ENCODE measurements at regions not wholly inside any gene's neighbourhood (a gene's known extent, or its start where the extent isn't known, plus 50 kb on each side); places are given as distances from the start of the nearest gene placed in this dataset.

- no peak for TF ChIP-seq CTCF (optimal IDR thresholded peaks at IDR 0.05 in 1 of 3, IDR thresholded peaks at IDR 0.05 in 1 of 3, conservative IDR thresholded peaks at IDR 0.05 in 1 of 3; ENCODE audit: extremely low read depth in 1 of 3, insufficient read depth in 2 of 3, low read length in 3 of 3)
- TF ChIP-seq EZH2 (IDR thresholded peaks at IDR 0.05; ENCODE audit: low read length): no peak
Observed at GRCh38 chr7:130951976-130952876, 218.2 kb upstream of the KLF14 start.

All from keratinocyte (primary cell).